Upper lobe of right lung (tissue), 1 donor: ENCODE measurements at regions not wholly inside any gene's neighbourhood (a gene's known extent, or its start where the extent isn't known, plus 50 kb on each side); places are given as distances from the start of the nearest gene placed in this dataset.
A peak's percentile ranks its signal among the peaks of the same experiment; 100 is the strongest.

Source experiments
- ATAC-seq: fragments of 200-7000 bp; cut with Tn5 transposase; one replicate; pipeline ENCODE4 v1.9.1; 2020; ENCODE audit warnings: mild to moderate bottlenecking, moderate library complexity
- DNase-seq: peaks from one replicate; pipeline ENCODE4 v3.0.0-alpha.2; 2020
- H3K27ac ChIP-seq: fragments of 200-600 bp; one replicate; pipeline ENCODE4 v1.8.0; 2022
- H3K27me3 ChIP-seq: fragments of 200-600 bp; one replicate; pipeline ENCODE4 v1.8.0; 2022; ENCODE audit warnings: mild to moderate bottlenecking
- H3K36me3 ChIP-seq: fragments of 200-600 bp; one replicate; pipeline ENCODE4 v1.8.0; 2022
- H3K4me1 ChIP-seq: fragments of 200-600 bp; one replicate; pipeline ENCODE4 v1.8.0; 2022
- H3K4me3 ChIP-seq: fragments of 200-600 bp; one replicate; pipeline ENCODE4 v1.8.0; 2022; ENCODE audit warnings: mild to moderate bottlenecking
- H3K9me3 ChIP-seq: fragments of 200-600 bp; one replicate; pipeline ENCODE4 v1.8.0; 2022
- CTCF ChIP-seq: fragments of 200-600 bp; IDR thresholded peaks from one replicate; pipeline ENCODE4 v1.8.0; 2022; ENCODE audit warnings: antibody characterized with exemption
- intact Hi-C: fragments of 100-400 bp; cut with DNase I; formaldehyde crosslinking; loops from one replicate; pipeline ENCODE4 v1.11.0; 2022
- donor health status: DM: no; HTN: yes; CAD: no; lungs with severe emphysema.

- H3K27me3 ChIP-seq: no peaks in the 10 kb centered on the region
- H3K36me3 ChIP-seq: no peaks in the 10 kb centered on the region
- no peak overlapping the region for H3K27ac ChIP-seq
- no peak for TF ChIP-seq CTCF
- ATAC-seq (no peak), DNase-seq (no peak)
- intact Hi-C loops: no loop called here
- no peaks in the 10 kb centered on the region for H3K9me3 ChIP-seq
- H3K4me1 ChIP-seq: no peaks in the 10 kb centered on the region
- H3K4me3 ChIP-seq: no peak overlapping the region
Measured at GRCh38 chr11:38491986-38492385, 1894.0 kb upstream of the RAG2 start.

GRCh38 chr11:38481391-38481790 is 1883.4 kb upstream of the RAG2 start:
- H3K9me3 ChIP-seq: no peaks in the 10 kb centered on the region
- ATAC-seq (no peak), DNase-seq (no peak)
- H3K4me1 ChIP-seq: no peaks in the 10 kb centered on the region
- intact Hi-C loops: no loop called here
- no peak overlapping the region for H3K4me3 ChIP-seq
- no peaks in the 10 kb centered on the region for H3K36me3 ChIP-seq
- H3K27me3 ChIP-seq: no peaks in the 10 kb centered on the region
- TF ChIP-seq CTCF: no peak
- no peak overlapping the region for H3K27ac ChIP-seq

- no peak for ATAC-seq
- H3K4me3 ChIP-seq: no peak overlapping the region
- TF ChIP-seq CTCF: no peak
Measured at GRCh38 chr11:38476808-38477575, 1879.0 kb upstream of the RAG2 start.

GRCh38 chr11:38461751-38462150 is 1863.7 kb upstream of the RAG2 start:
- intact Hi-C loops: no loop called here
- no peak for TF ChIP-seq CTCF
- Histone ChIP-seq H3K36me3 (no peaks in the 10 kb centered on the region), H3K27me3 (no peaks in the 10 kb centered on the region), H3K27ac (no peak overlapping the region), H3K9me3 (no peaks in the 10 kb centered on the region), H3K4me1 (peaks cover 14% of the 10 kb centered on the region), H3K4me3 (no peak overlapping the region)
- ATAC-seq (no peak), DNase-seq (no peak)

More at GRCh38 chr11:38476808-38477575, 1879.0 kb upstream of the RAG2 start:
- H3K27ac ChIP-seq: no peak overlapping the region
- intact Hi-C loops: no loop called here
- H3K36me3 ChIP-seq: no peaks in the 10 kb centered on the region
- no peak for DNase-seq
- no peaks in the 10 kb centered on the region for H3K9me3 ChIP-seq
- H3K4me1 ChIP-seq: no peaks in the 10 kb centered on the region
- H3K27me3 ChIP-seq: no peaks in the 10 kb centered on the region

GRCh38 chr11:38460896-38461295 is 1862.9 kb upstream of the RAG2 start:
- DNase-seq: peak; percentile 63
- peak; percentile 89 for ATAC-seq
- H3K27me3 ChIP-seq: no peaks in the 10 kb centered on the region
- no peaks in the 10 kb centered on the region for H3K36me3 ChIP-seq
- H3K4me3 ChIP-seq: no peak overlapping the region
- H3K27ac ChIP-seq: no peak overlapping the region
- H3K9me3 ChIP-seq: no peaks in the 10 kb centered on the region
- TF ChIP-seq CTCF: no peak
- intact Hi-C loops: no loop called here
- peaks cover 14% of the 10 kb centered on the region for H3K4me1 ChIP-seq

GRCh38 chr11:38460429-38460828 is 1862.4 kb upstream of the RAG2 start:
- no peaks in the 10 kb centered on the region for H3K27me3 ChIP-seq
- peaks cover 14% of the 10 kb centered on the region for H3K4me1 ChIP-seq
- no peak overlapping the region for H3K27ac ChIP-seq

More at GRCh38 chr11:38460429-38460828, 1862.4 kb upstream of the RAG2 start:
- no peak for TF ChIP-seq CTCF
- H3K4me3 ChIP-seq: no peak overlapping the region
- DNase-seq: no peak
- intact Hi-C loops: no loop called here
- ATAC-seq: no peak
- H3K36me3 ChIP-seq: no peaks in the 10 kb centered on the region
- no peaks in the 10 kb centered on the region for H3K9me3 ChIP-seq
